Activated T-cell treated with anti-CD3 and anti-CD28 coated beads, Interleukin-2, amount 50 U/mL, for 72 hours (primary cell): ENCODE measurements at regions not wholly inside any gene's neighbourhood (a gene's known extent, or its start where the extent isn't known, plus 50 kb on each side); places are given as distances from the start of the nearest gene placed in this dataset.
A peak's percentile ranks its signal among the peaks of the same experiment; 100 is the strongest.

Experiments used
- ATAC-seq, 2 donors: fragments of 150-1000 bp; cut with Tn5 transposase; replicated peaks in 1 of 2; 2 replicates each; pipeline ENCODE4 v1.10.0; 2021; ENCODE audit warnings: moderate library complexity in 2 of 2, mild to moderate bottlenecking in 1 of 2
- DNase-seq, 2 donors: peaks; one replicate each; pipeline ENCODE4 v3.0.0; 2021 to 2022; ENCODE audit warnings: mixed read lengths in 1 of 2
- H3K27ac Mint-ChIP-seq: one replicate; pipeline ENCODE4 v1.8.0; 2022; ENCODE audit warnings: mild to moderate bottlenecking, moderate library complexity, mixed read lengths
- H3K27me3 Mint-ChIP-seq: one replicate; pipeline ENCODE4 v1.8.0; 2022; ENCODE audit warnings: low read depth, mixed read lengths
- H3K36me3 Mint-ChIP-seq, 2 donors: one replicate each; pipeline ENCODE4 v1.8.0; 2022; ENCODE audit warnings: mixed read lengths in 2 of 2, mild to moderate bottlenecking in 1 of 2; ENCODE audit not compliant: insufficient read depth in 2 of 2
- H3K4me1 Mint-ChIP-seq: one replicate; pipeline ENCODE4 v1.8.0; 2022; ENCODE audit warnings: low read depth, mixed read lengths
- H3K4me3 Mint-ChIP-seq, 2 donors: one replicate each; pipeline ENCODE4 v1.8.0; 2022; ENCODE audit warnings: mild to moderate bottlenecking in 2 of 2, mixed read lengths in 2 of 2, moderate library complexity in 2 of 2
- H3K9me3 Mint-ChIP-seq, 2 donors: one replicate each; pipeline ENCODE4 v1.8.0; 2022; ENCODE audit warnings: mixed read lengths in 2 of 2

- no peaks in the 10 kb centered on the region for H3K27me3 Mint-ChIP-seq
- DNase-seq (no peak), ATAC-seq (no peak)
- H3K27ac Mint-ChIP-seq, result no peak overlapping the region
- peaks cover 0 to 3% of the 10 kb centered on the region in 2 donors for H3K9me3 Mint-ChIP-seq
- H3K36me3 Mint-ChIP-seq, result no peaks in the 10 kb centered on the region
- no peaks in the 10 kb centered on the region for H3K4me1 Mint-ChIP-seq
- no peak overlapping the region for H3K4me3 Mint-ChIP-seq
Observed at GRCh38 chr1:70906800-70907199, 140.8 kb downstream of the PTGER3 start.

- no peaks in the 10 kb centered on the region for H3K27me3 Mint-ChIP-seq
- H3K4me1 Mint-ChIP-seq, result no peaks in the 10 kb centered on the region
- peaks cover 0 to 3% of the 10 kb centered on the region in 2 donors for H3K9me3 Mint-ChIP-seq
- H3K36me3 Mint-ChIP-seq, result no peaks in the 10 kb centered on the region
- DNase-seq, result no peak
- no peak overlapping the region for H3K27ac Mint-ChIP-seq
- ATAC-seq, result no peak
- H3K4me3 Mint-ChIP-seq, result no peak overlapping the region
Observed at GRCh38 chr1:70907563-70908310, 139.9 kb downstream of the PTGER3 start.

- H3K36me3 Mint-ChIP-seq, result no peaks in the 10 kb centered on the region
- H3K9me3 Mint-ChIP-seq, result no peaks in the 10 kb centered on the region
Observed at GRCh38 chr1:70909262-70909822, 138.3 kb downstream of the PTGER3 start.

GRCh38 chr1:70910013-70910412, 137.6 kb downstream of the PTGER3 start:
- ATAC-seq, result peak in 1 of 2 donors; percentile 62

More at GRCh38 chr1:70909262-70909822, 138.3 kb downstream of the PTGER3 start:
- Mint-ChIP-seq H3K4me1 (no peaks in the 10 kb centered on the region), H3K27ac (no peak overlapping the region), H3K27me3 (no peaks in the 10 kb centered on the region), H3K4me3 (no peak overlapping the region)
- ATAC-seq, result no peak
- no peak for DNase-seq

GRCh38 chr1:70911861-70912260, 135.8 kb downstream of the PTGER3 start:
- H3K4me1 Mint-ChIP-seq, result no peaks in the 10 kb centered on the region
- DNase-seq (no peak), ATAC-seq (no peak)
- no peaks in the 10 kb centered on the region for H3K36me3 Mint-ChIP-seq
- no peaks in the 10 kb centered on the region for H3K27me3 Mint-ChIP-seq
- H3K9me3 Mint-ChIP-seq, result no peaks in the 10 kb centered on the region
- H3K4me3 Mint-ChIP-seq, result no peak overlapping the region
- no peak overlapping the region for H3K27ac Mint-ChIP-seq

More at GRCh38 chr1:70910013-70910412, 137.6 kb downstream of the PTGER3 start:
- no peaks in the 10 kb centered on the region for H3K27me3 Mint-ChIP-seq
- peak in 1 of 2 donors; percentile 4 for DNase-seq
- H3K4me1 Mint-ChIP-seq, result no peaks in the 10 kb centered on the region
- H3K4me3 Mint-ChIP-seq, result no peak overlapping the region
- H3K9me3 Mint-ChIP-seq, result no peaks in the 10 kb centered on the region
- H3K36me3 Mint-ChIP-seq, result no peaks in the 10 kb centered on the region
- H3K27ac Mint-ChIP-seq, result no peak overlapping the region

- Mint-ChIP-seq H3K36me3 (no peaks in the 10 kb centered on the region), H3K4me1 (no peaks in the 10 kb centered on the region), H3K27ac (no peak overlapping the region), H3K27me3 (no peaks in the 10 kb centered on the region), H3K4me3 (no peak overlapping the region), H3K9me3 (no peaks in the 10 kb centered on the region)
- DNase-seq (no peak), ATAC-seq (no peak)
Observed at GRCh38 chr1:70914224-70914623, 133.4 kb downstream of the PTGER3 start.

- no peaks in the 10 kb centered on the region for H3K27me3 Mint-ChIP-seq
- no peak for DNase-seq
- H3K4me1 Mint-ChIP-seq, result no peaks in the 10 kb centered on the region
- no peaks in the 10 kb centered on the region for H3K36me3 Mint-ChIP-seq
- no peak overlapping the region for H3K4me3 Mint-ChIP-seq
- peaks cover 0 to 2% of the 10 kb centered on the region in 2 donors for H3K9me3 Mint-ChIP-seq
- ATAC-seq, result no peak
- H3K27ac Mint-ChIP-seq, result no peak overlapping the region
Observed at GRCh38 chr1:70915258-70916033, 132.2 kb downstream of the PTGER3 start.

GRCh38 chr1:70916034-70916427, 131.6 kb downstream of the PTGER3 start:
- Mint-ChIP-seq H3K36me3 (no peaks in the 10 kb centered on the region), H3K4me3 (no peak overlapping the region), H3K27me3 (no peaks in the 10 kb centered on the region), H3K4me1 (no peaks in the 10 kb centered on the region), H3K27ac (no peak overlapping the region), H3K9me3 (peaks cover 0 to 2% of the 10 kb centered on the region in 2 donors)
- DNase-seq (no peak), ATAC-seq (no peak)

- Mint-ChIP-seq H3K27me3 (no peaks in the 10 kb centered on the region), H3K27ac (no peak overlapping the region), H3K4me3 (no peak overlapping the region), H3K9me3 (peaks cover 4 to 6% of the 10 kb centered on the region in 2 donors), H3K4me1 (no peaks in the 10 kb centered on the region), H3K36me3 (peaks cover 0 to 3% of the 10 kb centered on the region in 2 donors)
- no peak for ATAC-seq
- DNase-seq, result no peak
Observed at GRCh38 chr1:70919706-70920323, 127.8 kb downstream of the PTGER3 start.
